ENCODE measurements at regions not wholly inside any gene's neighbourhood (a gene's known extent, or its start where the extent isn't known, plus 50 kb on each side); places are given as distances from the start of the nearest gene placed in this dataset.

- peaks cover 12% of the 10 kb centered on the region for H3K9me3 Mint-ChIP-seq
- peaks cover 35% of the 10 kb centered on the region for H3K27me3 ChIP-seq (ENCODE audit: control insufficient read depth, insufficient read depth, low read length, poor library complexity, severe bottlenecking)
Observed at GRCh38 chr1:29490204-29490934, 254.0 kb downstream of the PTPRU start.

GRCh38 chr1:29489471-29489870, 253.1 kb downstream of the PTPRU start:
- H3K27me3 ChIP-seq (ENCODE audit: control insufficient read depth, insufficient read depth, low read length, poor library complexity, severe bottlenecking): peaks cover 44% of the 10 kb centered on the region
- H3K36me3 ChIP-seq (ENCODE audit: control insufficient read depth, insufficient read depth, low read length): no peaks in the 10 kb centered on the region
- Mint-ChIP-seq H3K36me3 (ENCODE audit: low read depth) (no peaks in the 10 kb centered on the region), H3K4me1 (peaks cover 12% of the 10 kb centered on the region), H3K27me3 (ENCODE audit: insufficient read depth) (peaks cover 35% of the 10 kb centered on the region), H3K9me3 (peaks cover 6% of the 10 kb centered on the region), H3K27ac (no peak overlapping the region), H3K4me3 (no peak overlapping the region)
- peaks cover 3% of the 10 kb centered on the region for H3K9me3 ChIP-seq (ENCODE audit: control insufficient read depth, low read length)
- H3K4me3 ChIP-seq (ENCODE audit: low read length): no peak overlapping the region
- DNase-seq: no peak
- H3K27ac ChIP-seq (ENCODE audit: low read depth, low read length): no peak overlapping the region
- TF ChIP-seq, protein P1, sequence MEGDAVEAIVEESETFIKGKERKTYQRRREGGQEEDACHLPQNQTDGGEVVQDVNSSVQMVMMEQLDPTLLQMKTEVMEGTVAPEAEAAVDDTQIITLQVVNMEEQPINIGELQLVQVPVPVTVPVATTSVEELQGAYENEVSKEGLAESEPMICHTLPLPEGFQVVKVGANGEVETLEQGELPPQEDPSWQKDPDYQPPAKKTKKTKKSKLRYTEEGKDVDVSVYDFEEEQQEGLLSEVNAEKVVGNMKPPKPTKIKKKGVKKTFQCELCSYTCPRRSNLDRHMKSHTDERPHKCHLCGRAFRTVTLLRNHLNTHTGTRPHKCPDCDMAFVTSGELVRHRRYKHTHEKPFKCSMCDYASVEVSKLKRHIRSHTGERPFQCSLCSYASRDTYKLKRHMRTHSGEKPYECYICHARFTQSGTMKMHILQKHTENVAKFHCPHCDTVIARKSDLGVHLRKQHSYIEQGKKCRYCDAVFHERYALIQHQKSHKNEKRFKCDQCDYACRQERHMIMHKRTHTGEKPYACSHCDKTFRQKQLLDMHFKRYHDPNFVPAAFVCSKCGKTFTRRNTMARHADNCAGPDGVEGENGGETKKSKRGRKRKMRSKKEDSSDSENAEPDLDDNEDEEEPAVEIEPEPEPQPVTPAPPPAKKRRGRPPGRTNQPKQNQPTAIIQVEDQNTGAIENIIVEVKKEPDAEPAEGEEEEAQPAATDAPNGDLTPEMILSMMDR (conservative IDR thresholded peaks at IDR 0.05): no peak
- H3K4me1 ChIP-seq (ENCODE audit: control insufficient read depth, insufficient read depth, low read length): no peaks in the 10 kb centered on the region
- no peak overlapping the region for H3K9ac ChIP-seq (ENCODE audit: extremely low read depth, low read length, poor library complexity, severe bottlenecking)
- 85 to 95% methylated on average over 5 of the region's 5 CpGs for WGBS, 2 experiments (ENCODE audit: insufficient coverage in 1 of 2, insufficient read length in 1 of 2)

More at GRCh38 chr1:29490204-29490934, 254.0 kb downstream of the PTPRU start:
- Mint-ChIP-seq H3K36me3 (ENCODE audit: low read depth) (no peaks in the 10 kb centered on the region), H3K4me3 (no peak overlapping the region), H3K27ac (no peak overlapping the region), H3K4me1 (peaks cover 12% of the 10 kb centered on the region), H3K27me3 (ENCODE audit: insufficient read depth) (peaks cover 26% of the 10 kb centered on the region)
- Histone ChIP-seq H3K27ac (ENCODE audit: low read depth, low read length) (no peak overlapping the region), H3K9me3 (ENCODE audit: control insufficient read depth, low read length) (peaks cover 11% of the 10 kb centered on the region), H3K4me3 (ENCODE audit: low read length) (no peak overlapping the region), H3K4me1 (ENCODE audit: control insufficient read depth, insufficient read depth, low read length) (no peaks in the 10 kb centered on the region), H3K36me3 (ENCODE audit: control insufficient read depth, insufficient read depth, low read length) (no peaks in the 10 kb centered on the region), H3K9ac (ENCODE audit: extremely low read depth, low read length, poor library complexity, severe bottlenecking) (no peak overlapping the region)
- no peak for DNase-seq
- TF ChIP-seq, protein P1 (conservative IDR thresholded peaks at IDR 0.05): peak; percentile 67
- whole genome bisulfite sequencing, 2 experiments (ENCODE audit: insufficient coverage in 1 of 2, insufficient read length in 1 of 2): 82 to 87% methylated on average over 10 to 11 of the region's 11 CpGs

DNA sequence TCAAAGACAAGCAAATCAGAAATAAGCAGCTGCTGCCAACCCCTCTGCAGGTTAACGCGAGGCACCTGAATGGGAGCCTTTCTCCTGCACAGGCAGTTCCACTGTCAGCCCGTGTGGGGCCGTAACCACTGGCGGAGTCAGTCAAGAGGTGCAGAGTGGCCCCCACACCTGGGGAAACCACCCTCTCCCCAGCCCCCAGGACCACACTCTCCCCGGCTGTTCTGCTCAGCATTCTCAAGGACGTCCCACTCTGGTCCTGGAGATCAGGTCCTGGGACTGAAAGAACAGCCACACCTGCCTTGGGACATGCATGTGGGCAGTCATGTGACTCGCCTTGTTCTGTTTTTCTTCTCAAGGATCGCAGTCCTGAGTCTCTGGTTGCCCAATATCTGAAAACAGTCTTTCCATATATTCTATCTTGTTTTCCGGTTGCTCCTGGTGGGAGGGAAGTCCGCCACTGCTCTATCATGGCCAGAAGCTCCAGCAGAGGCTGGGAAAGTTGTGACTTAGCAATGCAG, 252.5 kb downstream of the PTPRU start:
- Mint-ChIP-seq H3K27me3 (ENCODE audit: insufficient read depth) (peaks cover 40% of the 10 kb centered on the region), H3K4me3 (no peak overlapping the region), H3K4me1 (peaks cover 12% of the 10 kb centered on the region), H3K9me3 (peaks cover 4% of the 10 kb centered on the region), H3K27ac (no peak overlapping the region), H3K36me3 (ENCODE audit: low read depth) (no peaks in the 10 kb centered on the region)
- Histone ChIP-seq H3K9me3 (ENCODE audit: control insufficient read depth, low read length) (no peaks in the 10 kb centered on the region), H3K4me3 (ENCODE audit: low read length) (no peak overlapping the region), H3K4me1 (ENCODE audit: control insufficient read depth, insufficient read depth, low read length) (no peaks in the 10 kb centered on the region), H3K36me3 (ENCODE audit: control insufficient read depth, insufficient read depth, low read length) (no peaks in the 10 kb centered on the region), H3K27ac (ENCODE audit: low read depth, low read length) (no peak overlapping the region), H3K27me3 (ENCODE audit: control insufficient read depth, insufficient read depth, low read length, poor library complexity, severe bottlenecking) (peaks cover 50% of the 10 kb centered on the region), H3K9ac (ENCODE audit: extremely low read depth, low read length, poor library complexity, severe bottlenecking) (no peak overlapping the region)
- no peak for DNase-seq
- 84 to 90% methylated on average over 11 of the region's 11 CpGs for WGBS, 2 experiments (ENCODE audit: insufficient coverage in 1 of 2, insufficient read length in 1 of 2)
- TF ChIP-seq, protein P1 (conservative IDR thresholded peaks at IDR 0.05): no peak

Measured in endodermal cell (in vitro differentiated cells).